Pons (tissue), 1 donor: ENCODE measurements at regions not wholly inside any gene's neighbourhood (a gene's known extent, or its start where the extent isn't known, plus 50 kb on each side); places are given as distances from the start of the nearest gene placed in this dataset.
A peak's percentile ranks its signal among the peaks of the same experiment; 100 is the strongest.
"Not testable (repeated sequence)": the region's sequence is repeated elsewhere in the genome, so short reads cannot be mapped to it uniquely, and the experiment has no call there.

Experiments used
- DNase-seq: peaks from one replicate; pipeline ENCODE4 v3.0.0-alpha.2; 2016; ENCODE audit warnings: low spot score

DNA sequence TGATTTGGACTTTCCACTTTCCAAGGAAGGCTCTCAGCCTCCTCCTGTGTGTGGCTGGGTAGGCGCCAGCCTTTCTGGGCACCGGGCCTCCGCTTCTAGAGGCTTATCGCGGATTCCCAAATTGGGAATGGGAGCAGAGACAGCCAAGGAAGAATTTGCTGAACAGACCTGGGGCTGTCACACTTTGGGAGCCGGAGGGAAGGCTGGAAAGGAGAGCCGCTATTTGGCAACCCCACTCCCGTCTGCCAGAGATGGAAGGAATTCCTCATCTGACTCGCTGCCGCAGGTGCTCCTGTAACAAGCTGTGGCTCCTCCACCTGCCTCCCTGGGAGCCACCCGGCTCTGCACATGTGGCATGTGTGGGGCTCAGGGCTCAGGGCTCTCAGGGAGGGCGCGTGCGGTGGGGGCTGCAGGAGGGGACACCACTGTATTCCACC, 50.8 kb upstream of the ECHDC3 start:
- DNase-seq = no peak

DNA sequence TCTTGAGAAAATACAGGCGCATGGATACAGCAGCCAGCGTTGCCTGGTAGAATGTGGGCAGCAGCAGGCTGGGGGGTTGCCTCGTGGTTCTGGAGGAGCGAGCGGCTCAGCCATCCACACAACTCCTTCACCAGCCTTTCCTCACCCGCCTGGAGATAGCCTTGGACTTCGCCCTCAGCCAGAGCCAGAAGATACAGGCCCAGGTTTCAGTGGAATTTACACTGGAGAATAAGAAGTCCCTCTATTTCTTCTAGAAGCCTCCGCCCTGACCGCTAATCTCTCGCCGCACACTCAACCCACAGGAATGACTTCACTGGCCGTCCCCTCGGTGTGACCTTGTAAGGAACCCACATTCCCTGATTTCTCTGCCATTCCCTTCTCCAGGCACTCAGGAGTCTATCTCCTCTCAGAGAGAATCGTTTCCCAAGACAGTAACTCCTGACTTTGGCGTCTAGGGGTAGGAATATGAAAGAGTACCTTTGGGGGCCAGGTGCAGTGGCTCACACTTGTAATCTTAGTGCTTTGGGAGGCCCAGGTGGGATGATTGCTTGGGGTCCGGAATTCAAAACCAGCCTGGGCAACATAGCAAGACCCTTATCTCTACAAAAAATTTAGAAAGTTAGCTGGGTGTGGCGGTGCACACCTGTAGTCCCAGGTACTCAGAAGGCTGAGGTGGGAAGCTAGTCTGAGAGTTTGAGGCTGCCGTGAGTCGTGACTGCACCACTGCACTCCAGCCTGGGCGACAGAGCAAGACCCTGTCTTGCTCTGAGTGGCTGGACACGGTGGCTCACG, 52.0 kb upstream of the ECHDC3 start:
- DNase-seq = no peak

DNA sequence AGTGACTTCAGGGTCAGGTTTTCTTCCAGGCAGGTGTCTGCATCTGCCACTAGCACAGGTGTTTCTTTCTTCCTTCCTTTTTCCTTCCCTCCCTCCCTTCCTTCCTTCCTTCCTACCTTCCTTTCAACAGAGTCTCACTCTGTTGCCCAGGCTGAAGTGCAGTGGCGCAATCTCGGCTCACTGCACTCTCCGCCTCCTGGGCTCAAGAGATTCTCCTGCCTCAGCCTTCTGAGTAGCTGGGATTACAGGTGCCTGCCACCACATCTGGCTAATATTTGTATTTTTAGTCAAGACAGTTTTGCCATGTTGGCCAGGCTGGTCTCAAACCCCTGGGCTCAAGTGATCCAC, 53.8 kb upstream of the ECHDC3 start:
- DNase-seq = not testable (repeated sequence)

DNA sequence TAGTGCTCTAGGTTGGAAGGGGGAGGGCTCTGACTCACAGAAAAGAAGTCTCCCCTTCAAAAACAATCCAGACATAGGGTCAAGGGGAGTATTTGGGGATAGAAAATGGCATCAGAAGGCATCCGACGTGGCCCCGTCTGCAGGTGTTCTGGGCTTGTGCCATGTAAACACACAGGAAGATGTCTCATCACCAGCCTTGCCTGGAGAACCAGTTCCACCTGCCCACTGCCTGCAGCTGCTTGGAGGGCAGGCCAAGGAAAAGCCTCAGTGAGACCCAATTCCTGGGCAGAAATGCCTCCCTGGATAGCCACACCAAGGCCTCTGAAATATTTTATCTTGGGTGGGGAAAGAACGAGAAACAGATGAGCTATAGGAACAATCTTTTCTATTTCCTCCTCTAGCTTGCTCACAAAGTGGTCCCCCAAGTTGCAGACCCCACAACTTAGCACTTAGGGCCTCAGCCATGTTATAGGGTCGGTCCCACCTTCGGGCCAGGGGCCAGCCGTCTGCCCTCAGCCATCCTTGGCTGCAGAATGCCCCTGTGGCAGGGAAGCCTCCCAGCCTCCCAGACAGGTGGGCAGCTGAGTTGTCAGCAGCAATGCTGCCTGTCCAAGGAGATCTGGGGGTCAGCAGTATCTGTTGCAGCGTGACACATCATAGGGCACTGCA, 54.3 kb upstream of the ECHDC3 start:
- no peak for DNase-seq

DNA sequence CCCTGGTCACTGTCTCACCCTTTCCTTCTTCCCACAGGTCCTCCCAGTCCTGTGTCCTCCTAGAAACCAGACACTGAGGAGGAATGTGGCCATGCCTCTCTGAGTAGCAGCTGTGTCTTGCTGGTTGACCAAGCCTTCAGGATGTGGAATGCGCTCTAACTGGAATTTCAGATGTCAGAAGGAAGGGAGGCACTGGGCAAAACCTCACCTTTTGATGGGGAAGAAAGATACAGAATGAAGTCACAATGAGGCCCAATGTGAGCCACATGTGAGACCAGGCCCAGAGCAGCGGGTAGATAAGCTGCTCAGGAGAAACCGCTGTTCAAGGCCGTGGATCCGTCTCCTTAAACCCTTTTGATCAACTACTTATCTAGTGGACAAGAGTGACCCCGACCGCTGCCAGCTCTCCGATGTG, 54.8 kb upstream of the ECHDC3 start:
- DNase-seq = no peak

DNA sequence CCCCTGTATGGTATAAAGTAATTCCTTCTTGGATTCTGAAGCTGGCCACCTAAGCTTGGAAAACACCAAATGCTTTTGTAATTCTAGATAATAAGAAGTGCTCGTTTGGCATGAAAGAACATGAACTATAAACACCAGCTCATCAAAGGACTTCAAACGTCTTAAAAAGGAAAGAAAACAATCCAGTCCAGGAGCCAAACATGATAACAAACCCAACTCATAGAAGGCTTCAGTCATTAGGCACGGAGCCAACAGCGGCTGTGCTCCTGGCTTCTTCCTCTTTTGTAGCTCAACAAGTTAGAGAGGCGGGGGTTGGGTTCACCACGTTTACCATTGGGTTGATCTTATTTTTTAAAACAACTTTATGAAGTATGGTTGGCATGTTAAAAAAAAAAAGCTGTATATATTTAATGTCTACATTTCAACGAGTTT, 56.4 kb upstream of the ECHDC3 start:
- peak; percentile 69 for DNase-seq

DNA sequence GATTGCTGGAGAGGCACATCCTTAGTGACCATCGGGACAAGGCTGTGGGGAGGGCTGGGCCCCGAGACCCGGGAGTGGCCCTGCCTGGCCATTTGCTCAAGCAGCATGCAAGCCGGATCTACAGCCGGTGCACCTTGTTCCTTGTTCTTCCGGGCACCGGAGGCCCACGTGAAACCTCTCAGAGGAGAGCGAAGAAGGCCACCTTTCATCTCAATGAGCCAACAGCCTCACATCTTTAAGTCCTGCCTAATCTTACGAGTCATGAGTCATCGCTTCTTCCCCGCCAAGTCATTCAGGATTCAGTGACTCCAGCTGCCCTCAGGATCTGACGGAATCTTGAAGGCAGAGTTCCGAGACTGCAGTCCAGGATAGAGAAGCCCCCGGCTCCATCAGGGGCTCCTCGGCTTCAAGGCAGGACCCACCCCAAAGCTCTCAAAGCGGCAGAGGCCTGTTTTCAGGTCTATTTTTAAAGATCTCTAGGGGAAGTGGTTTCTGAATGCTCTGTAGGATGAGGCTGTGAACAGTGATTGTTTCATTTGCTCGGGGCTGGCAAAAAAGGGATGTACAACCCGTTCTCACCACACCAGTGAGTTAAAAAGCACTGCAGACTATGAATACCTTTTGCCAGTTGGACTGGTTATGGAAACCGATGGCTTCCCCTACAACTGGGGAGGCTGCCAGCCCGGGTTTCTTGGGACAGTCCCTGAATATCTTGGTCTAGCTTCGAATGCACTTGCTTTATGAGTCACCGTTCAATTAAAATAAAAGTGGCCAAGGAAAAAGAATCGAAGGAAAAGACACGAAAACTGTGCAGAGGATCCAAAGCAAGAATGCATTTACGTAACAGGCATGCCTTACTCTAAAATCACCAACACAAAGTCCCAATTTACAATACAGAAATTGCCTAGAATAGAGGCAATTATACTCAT, 57.2 kb upstream of the ECHDC3 start:
- DNase-seq = peak; percentile 80

DNA sequence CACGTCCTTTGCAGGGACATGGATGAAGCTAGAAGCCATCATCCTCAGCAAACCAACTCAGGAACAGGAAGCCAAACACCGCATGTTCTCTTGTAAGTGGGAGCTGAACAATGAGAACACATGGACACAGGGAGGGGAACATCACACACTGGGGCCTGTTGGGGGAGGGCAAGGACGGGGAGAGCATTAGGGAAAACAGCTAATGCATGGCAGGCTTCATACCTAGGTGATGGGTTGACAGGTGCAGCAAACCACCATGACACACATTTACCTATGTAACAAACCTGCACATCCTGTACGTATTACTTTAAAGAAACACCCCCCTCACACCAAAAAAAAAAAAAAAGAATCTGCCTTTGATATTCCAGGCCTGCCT, 57.9 kb upstream of the ECHDC3 start:
- not testable (repeated sequence) for DNase-seq

DNA sequence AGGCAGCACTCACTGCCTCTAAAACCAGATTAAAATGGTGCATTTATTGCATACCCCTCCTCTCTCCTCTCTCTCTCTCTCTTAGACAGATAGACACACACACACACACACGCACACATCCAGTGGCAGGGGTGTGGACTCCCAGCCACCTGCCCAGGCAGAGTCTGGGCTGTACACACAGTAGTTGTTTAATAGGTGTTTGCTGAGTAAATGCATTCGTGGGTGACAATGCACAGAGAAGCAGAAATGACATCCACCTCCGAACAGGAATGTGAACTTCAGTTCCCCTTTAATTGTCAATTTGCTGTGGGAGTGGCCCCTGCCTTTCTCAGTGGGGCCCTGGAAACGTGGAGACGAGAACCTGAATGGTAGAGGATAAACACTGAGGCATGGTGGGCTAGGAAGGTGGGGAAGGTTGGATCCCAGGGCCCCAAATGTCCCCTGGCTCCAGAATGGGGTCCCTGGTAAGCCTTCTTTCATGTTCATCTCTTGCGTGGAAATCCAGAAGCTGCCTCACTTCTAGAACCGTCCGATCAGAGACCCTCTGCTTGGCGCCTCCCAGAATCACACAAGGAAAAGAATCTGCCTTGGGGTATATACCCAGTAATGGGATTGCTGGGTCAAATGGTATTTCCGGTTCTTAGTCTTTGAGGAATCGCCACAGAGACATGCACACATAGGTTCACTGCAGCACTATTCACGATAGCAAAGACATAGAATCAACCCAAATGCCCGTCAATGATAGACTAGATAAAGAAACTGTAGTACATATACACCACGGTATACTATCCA, 58.5 kb upstream of the ECHDC3 start:
- DNase-seq = no peak

DNA sequence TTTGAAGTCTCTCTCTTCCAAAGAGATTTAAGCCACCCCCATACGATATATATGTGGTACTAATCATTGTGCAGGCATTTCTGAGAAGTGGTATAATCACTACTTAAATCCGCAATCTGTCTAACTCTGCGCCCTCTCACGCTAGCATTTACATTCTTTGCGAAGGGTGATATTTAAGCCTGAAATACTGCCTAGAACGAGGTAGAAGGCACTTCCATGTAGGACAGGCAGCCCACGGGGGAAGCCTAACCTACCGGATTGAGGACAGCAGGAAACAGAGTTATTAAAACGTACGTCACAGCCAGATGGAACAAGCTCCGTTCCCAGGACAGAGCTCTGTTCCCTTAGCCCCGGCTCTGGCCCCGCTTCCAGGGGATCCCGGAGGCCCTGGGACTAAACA, 59.3 kb upstream of the ECHDC3 start:
- no peak for DNase-seq

DNA sequence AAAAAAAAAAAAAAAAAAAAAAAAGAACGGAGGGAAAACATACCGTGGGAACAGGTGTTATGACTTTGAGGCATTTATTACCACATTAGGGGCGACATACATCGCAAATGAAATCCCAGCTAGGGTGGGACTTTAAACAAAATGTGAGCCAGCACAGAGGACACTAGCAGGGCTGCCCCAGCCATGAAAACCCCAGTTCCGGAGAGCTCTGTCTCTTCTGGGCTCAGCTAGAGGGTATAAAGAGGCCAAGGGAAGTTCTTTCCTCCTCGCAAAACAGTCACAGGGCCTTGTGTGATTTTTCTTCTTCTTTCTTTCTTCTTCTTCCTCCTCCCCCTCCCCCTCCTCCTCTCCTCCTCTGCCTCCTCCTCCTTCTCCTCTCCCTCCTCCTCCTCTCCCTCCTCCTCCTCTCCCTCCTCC, 59.9 kb upstream of the ECHDC3 start:
- DNase-seq = no peak

DNA sequence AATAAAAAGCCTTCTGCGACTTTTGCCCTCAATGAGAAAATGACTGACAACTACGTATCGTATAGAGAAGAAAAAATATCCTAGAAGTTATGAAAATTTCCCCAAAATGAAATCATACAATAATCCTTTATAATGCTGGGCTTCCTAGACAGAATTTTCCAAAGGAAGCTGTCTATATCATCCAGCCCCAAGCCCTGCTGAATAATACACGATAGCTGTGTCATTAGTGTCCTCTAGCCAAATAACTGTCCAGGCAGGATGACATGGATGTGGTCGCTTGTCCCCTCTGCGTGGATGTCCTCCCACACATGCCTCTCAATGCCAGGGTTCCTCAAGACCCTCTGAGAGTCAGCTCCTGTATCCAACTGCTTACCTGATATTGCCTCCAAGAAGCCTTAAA, 61.7 kb upstream of the ECHDC3 start:
- no peak for DNase-seq

DNA sequence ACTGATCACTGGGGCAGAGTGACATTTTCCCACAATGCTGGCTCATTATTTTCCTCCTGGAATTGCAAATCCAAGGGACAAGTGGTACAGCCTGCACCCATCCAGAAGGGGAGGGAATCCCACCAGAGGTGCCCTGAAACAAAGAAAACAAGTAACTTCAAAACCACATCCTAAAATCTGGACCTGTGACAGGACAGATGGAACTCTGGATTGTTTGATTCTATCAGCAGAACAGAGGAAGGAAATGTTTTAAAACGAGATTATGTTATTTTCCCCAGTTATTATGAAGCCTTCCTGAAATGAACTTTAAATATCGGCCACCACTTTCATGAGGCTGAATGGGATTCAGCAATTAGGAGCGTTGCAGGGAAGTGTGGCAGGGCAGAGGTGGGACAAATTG, 62.2 kb upstream of the ECHDC3 start:
- DNase-seq = no peak

DNA sequence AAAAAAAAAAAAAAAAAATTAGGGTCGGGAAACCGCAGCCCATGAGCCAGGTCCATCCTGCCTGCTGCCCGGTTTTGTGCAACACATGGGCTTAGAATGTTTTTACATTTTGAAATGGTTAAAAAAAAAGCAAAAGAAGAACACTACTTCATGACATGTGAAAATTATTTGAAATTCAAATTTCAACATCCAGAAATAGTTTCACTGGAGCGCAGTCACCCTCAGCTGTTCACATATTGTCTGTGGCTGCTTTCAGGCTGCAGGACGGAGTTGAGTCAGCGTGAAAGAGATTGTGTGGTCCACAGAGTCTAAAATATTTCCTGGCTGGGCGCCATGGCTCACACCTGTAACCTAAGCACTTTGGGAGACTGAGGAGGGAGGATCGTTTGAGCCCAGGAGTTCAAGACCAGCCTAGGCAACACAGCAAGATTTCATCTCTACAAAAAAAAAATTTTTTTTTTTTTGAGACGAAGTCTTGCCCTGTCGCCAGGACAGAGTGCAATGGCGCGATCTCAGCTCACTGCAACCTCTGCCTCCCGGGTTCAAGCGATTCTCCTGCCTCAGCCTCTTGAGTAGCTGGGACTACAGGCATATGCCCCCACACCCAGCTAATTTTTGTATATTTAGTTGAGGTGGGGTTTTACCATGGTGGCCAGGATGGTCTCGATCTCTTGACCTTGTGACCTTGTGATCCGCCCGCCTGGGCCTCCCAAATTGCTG, 63.9 kb upstream of the ECHDC3 start:
- DNase-seq = no peak

DNA sequence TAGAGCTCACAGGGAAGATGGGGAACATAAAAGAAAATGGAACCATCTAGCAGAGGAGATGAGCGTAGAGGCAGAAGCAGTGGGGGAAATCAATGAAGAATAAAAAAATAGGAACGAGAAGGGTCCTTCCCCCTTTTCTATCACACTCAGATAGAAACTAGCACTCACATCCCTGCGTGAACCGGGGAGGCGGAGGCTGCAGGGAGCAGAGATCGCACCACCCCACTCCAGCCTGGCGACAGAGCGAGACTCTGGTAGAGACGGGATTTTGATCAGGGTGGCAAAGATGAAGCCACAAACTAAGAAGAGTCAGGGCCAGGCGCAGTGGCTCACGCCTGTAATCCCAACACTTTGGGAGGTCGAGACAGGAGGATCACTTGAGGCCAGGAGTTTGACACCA, 64.7 kb upstream of the ECHDC3 start:
- DNase-seq = no peak

DNA sequence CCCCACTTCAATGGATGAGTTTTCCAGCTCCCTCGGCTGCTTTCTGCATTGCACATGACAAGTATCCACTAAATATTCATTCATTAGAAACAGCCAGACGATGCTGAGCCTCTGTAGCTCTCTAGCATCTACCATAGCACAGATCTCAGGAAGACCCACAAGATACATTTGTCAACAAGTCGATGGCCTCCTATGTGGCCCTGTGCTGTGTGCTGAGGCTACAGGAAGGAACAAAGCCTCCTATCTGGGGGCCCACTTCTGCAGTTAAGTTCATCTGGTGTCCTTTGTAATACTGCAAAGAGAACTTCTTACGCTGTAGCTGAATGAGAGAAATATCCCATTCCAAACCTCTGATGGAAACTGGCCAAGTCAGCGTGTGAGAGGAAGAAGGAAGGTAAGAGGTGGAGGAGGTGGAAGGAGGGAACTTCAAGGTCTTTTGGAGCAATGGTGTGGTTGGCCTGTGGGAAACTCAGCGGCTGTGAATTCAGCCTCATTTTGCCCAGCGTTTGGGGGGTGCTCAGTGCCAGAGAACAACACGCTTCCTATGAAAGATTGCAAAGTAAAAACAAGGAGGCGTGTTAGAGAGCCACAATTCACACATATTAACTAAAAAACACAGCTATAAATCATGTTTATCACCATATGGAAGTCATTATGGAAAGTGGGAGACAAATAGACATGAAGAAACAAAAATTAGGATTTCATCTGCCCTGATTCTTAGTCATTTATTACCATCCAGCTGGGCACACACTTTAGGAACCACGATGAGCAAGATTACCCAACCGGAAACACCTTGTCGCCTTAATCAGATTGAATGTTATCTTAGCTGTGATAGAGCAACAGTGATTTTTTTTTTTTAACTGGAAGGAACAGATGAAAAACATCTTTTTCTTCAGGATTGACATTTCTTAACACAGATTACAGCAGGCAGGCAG, 62.2 kb upstream of the USP6NL start:
- DNase-seq = peak; percentile 44

DNA sequence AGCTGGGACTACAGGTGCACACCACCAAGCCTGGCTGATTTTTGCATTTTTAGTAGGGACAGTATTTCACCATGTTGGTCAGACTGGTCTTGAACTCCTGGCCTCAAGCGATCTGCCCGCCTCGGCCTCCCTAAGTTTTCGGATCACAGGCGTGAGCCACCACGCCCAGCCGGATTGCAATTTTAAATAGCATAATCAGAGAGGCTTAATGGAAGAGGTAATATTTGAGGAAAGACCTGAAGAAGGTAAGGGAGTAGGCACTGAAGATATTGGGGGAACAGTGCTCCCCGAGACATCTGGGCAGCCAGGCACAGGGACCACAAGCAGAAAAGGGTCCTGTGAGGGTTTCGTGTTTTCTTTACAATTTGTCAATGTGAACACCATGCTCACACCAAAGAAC, 61.4 kb upstream of the USP6NL start:
- no peak for DNase-seq

DNA sequence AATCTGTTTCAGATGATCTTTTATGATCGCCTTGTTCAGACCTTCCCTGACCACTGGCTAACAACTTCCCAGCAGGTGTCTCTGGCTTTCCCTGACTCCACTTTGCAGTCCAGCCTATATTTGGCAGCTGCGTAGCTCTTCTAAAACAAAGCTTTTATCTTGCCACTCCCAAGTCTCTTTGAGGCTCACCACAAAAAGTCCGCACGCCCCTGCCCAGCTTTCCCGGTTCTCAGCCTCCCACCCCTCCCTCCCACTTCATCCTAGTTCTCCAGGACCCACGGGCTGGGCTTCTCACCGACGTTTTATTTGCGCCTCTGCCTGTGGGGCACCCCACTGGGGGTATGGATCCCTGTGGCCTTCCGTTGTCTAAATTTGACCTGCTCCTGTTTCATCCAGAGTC, 58.9 kb upstream of the USP6NL start:
- no peak for DNase-seq

DNA sequence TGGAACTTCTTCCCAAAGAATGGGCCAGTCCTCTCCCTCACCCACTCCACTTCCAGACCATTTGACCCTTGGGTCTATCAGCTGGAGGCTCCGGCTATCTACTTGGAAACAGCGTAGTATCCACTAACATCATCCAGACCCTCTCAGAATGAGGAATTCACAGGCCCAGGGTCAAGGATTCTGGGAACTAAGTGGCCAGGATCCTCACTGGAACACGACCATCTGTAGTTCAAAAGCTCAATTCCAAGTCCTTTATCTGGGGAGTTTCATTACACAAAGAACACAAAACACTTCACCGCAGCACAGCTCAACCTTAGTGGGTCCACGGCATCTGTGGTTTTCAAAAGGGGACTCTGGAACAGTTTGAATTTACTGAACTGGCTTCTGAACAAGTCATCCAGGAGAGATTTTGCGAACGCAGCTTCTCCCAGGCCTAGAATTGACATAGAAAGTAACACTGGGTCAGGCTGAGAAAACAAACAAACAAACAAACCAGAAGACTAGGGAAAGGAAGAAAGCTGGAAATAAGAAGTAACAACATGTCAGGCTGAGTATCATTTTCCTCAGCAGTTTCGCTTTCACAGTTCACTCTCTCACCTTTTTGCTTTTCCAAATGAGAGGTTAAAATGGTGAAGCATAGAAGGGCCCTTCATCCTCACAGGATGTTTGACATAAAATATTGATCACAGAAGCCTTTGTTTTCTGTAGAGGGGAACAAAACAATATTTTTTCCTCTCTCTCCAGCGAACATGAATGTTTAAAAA, 57.6 kb upstream of the USP6NL start:
- no peak for DNase-seq
